ENCODE measurements at regions not wholly inside any gene's neighbourhood (a gene's known extent, or its start where the extent isn't known, plus 50 kb on each side); places are given as distances from the start of the nearest gene placed in this dataset.

DNA sequence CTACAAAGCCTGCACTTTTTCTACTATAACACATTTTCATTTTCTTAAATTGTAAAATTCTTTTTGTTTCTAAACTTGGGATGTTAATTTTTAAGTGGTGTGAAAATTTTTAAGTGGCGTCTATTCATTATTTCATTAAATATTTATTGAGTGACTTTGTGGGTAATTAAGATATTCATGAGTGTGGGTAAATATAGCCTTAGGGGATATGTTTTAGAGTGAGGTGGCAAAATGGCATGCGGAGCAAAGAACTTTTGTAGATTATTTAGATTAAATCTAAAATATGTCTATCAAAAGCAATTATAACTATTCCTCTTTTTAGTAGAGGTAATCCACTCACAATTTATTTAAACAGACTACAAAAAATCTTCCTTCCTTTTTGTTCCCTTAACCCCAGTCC, 188.4 kb downstream of the PCSK1 start:
- TF ChIP-seq, protein P1, sequence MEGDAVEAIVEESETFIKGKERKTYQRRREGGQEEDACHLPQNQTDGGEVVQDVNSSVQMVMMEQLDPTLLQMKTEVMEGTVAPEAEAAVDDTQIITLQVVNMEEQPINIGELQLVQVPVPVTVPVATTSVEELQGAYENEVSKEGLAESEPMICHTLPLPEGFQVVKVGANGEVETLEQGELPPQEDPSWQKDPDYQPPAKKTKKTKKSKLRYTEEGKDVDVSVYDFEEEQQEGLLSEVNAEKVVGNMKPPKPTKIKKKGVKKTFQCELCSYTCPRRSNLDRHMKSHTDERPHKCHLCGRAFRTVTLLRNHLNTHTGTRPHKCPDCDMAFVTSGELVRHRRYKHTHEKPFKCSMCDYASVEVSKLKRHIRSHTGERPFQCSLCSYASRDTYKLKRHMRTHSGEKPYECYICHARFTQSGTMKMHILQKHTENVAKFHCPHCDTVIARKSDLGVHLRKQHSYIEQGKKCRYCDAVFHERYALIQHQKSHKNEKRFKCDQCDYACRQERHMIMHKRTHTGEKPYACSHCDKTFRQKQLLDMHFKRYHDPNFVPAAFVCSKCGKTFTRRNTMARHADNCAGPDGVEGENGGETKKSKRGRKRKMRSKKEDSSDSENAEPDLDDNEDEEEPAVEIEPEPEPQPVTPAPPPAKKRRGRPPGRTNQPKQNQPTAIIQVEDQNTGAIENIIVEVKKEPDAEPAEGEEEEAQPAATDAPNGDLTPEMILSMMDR (IDR thresholded peaks at IDR 0.05 in 2 of 3, conservative IDR thresholded peaks at IDR 0.05 in 1 of 3; ENCODE audit: control insufficient read depth in 2 of 3, extremely low read depth in 1 of 3, insufficient read depth in 1 of 3, low read depth in 3 of 3, low read length in 3 of 3) = no peak
- TF ChIP-seq TARDBP (IDR thresholded peaks at IDR 0.05; ENCODE audit: borderline replicate concordance) (no peak), GABPA (IDR thresholded peaks at IDR 0.05; ENCODE audit: low read depth) (no peak), NFYB (IDR thresholded peaks at IDR 0.05; ENCODE audit: insufficient read depth, low read depth, low read length) (no peak), CBFB (IDR thresholded peaks at IDR 0.05; ENCODE audit: low read depth) (no peak), SMC3 (IDR thresholded peaks at IDR 0.05; ENCODE audit: borderline replicate concordance, low read length) (no peak), EZH2 (IDR thresholded peaks at IDR 0.05; ENCODE audit: borderline replicate concordance, control insufficient read depth, low read depth, low read length) (no peak), POLR2A (IDR thresholded peaks at IDR 0.05; ENCODE audit: low read depth, low read length) (no peak), FOS (IDR thresholded peaks at IDR 0.05; ENCODE audit: borderline replicate concordance, extremely low read depth, insufficient read length) (no peak), SREBF2 (IDR thresholded peaks at IDR 0.05; ENCODE audit: low read length) (no peak), SRF (IDR thresholded peaks at IDR 0.05; ENCODE audit: low read depth in 2 of 2, low read length in 2 of 2) (no peak)
- TF ChIP-seq, protein P2, sequence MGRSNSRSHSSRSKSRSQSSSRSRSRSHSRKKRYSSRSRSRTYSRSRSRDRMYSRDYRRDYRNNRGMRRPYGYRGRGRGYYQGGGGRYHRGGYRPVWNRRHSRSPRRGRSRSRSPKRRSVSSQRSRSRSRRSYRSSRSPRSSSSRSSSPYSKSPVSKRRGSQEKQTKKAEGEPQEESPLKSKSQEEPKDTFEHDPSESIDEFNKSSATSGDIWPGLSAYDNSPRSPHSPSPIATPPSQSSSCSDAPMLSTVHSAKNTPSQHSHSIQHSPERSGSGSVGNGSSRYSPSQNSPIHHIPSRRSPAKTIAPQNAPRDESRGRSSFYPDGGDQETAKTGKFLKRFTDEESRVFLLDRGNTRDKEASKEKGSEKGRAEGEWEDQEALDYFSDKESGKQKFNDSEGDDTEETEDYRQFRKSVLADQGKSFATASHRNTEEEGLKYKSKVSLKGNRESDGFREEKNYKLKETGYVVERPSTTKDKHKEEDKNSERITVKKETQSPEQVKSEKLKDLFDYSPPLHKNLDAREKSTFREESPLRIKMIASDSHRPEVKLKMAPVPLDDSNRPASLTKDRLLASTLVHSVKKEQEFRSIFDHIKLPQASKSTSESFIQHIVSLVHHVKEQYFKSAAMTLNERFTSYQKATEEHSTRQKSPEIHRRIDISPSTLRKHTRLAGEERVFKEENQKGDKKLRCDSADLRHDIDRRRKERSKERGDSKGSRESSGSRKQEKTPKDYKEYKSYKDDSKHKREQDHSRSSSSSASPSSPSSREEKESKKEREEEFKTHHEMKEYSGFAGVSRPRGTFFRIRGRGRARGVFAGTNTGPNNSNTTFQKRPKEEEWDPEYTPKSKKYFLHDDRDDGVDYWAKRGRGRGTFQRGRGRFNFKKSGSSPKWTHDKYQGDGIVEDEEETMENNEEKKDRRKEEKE (IDR thresholded peaks at IDR 0.05) = no peak
- TF ChIP-seq, protein P3, sequence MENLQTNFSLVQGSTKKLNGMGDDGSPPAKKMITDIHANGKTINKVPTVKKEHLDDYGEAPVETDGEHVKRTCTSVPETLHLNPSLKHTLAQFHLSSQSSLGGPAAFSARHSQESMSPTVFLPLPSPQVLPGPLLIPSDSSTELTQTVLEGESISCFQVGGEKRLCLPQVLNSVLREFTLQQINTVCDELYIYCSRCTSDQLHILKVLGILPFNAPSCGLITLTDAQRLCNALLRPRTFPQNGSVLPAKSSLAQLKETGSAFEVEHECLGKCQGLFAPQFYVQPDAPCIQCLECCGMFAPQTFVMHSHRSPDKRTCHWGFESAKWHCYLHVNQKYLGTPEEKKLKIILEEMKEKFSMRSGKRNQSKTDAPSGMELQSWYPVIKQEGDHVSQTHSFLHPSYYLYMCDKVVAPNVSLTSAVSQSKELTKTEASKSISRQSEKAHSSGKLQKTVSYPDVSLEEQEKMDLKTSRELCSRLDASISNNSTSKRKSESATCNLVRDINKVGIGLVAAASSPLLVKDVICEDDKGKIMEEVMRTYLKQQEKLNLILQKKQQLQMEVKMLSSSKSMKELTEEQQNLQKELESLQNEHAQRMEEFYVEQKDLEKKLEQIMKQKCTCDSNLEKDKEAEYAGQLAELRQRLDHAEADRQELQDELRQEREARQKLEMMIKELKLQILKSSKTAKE (IDR thresholded peaks at IDR 0.05; ENCODE audit: low read depth, poor library complexity, severe bottlenecking) = no peak
- TF ChIP-seq, protein P4, sequence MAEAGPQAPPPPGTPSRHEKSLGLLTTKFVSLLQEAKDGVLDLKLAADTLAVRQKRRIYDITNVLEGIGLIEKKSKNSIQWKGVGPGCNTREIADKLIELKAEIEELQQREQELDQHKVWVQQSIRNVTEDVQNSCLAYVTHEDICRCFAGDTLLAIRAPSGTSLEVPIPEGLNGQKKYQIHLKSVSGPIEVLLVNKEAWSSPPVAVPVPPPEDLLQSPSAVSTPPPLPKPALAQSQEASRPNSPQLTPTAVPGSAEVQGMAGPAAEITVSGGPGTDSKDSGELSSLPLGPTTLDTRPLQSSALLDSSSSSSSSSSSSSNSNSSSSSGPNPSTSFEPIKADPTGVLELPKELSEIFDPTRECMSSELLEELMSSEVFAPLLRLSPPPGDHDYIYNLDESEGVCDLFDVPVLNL (IDR thresholded peaks at IDR 0.05; ENCODE audit: low read depth, low read length) = no peak
